IMR-90 (cell line): ENCODE measurements at regions not wholly inside any gene's neighbourhood (a gene's known extent, or its start where the extent isn't known, plus 50 kb on each side); places are given as distances from the start of the nearest gene placed in this dataset.
A peak's percentile ranks its signal among the peaks of the same experiment; 100 is the strongest.

Experiments
- ATAC-seq: fragments of 200-7000 bp; cut with Tn5 transposase; 2 replicates; pipeline ENCODE4 v1.9.1; 2020; ENCODE audit warnings: low read depth, mild to moderate bottlenecking, moderate library complexity
- BruUV-seq: library from RNA; stranded (reverse); fragments of 400-500 nt; replicated peaks from 2 replicates; lab custom pipeline; 2021; lab: Mats Ljungman, UMichigan
- CTCF ChIA-PET: fragments of 300-600 bp; formaldehyde crosslinking; extraction: SDS; loops from one replicate; lab custom pipeline; 2021; ENCODE audit warnings: antibody characterized with exemption; lab: Yijun Ruan, JAX
- POLR2A ChIA-PET: fragments of 300-600 bp; sonication (Branson Sonifier 250); formaldehyde crosslinking; loops from one replicate; lab custom pipeline; 2022; ENCODE audit warnings: antibody characterized with exemption; ENCODE audit not compliant: unreplicated experiment; lab: Charles Lee
- DNase-seq: peaks from one replicate; pipeline ENCODE4 v3.0.0; 2013
- H2AFZ ChIP-seq: replicated peaks from 2 replicates; pipeline ENCODE3; 2013; ENCODE audit warnings: low read length, mild to moderate bottlenecking; ENCODE audit not compliant: poor library complexity
- H2AK5ac ChIP-seq: 2 replicates; pipeline ENCODE4 v1.6.1; 2013; ENCODE audit warnings: low read depth, low read length, inconsistent platforms
- H2AK9ac ChIP-seq: replicated peaks from 2 replicates; pipeline ENCODE3; 2013; ENCODE audit warnings: mild to moderate bottlenecking, low read depth, low read length, moderate library complexity; ENCODE audit not compliant: poor library complexity
- H2BK120ac ChIP-seq: 2 replicates; pipeline ENCODE4 v1.6.1; 2013; ENCODE audit warnings: low read depth, low read length, inconsistent platforms
- H2BK15ac ChIP-seq: 3 replicates; pipeline ENCODE4 v1.6.1; 2013; ENCODE audit warnings: low read depth, low read length, inconsistent platforms
- H2BK20ac ChIP-seq: 2 replicates; pipeline ENCODE4 v1.6.1; 2013; ENCODE audit warnings: low read depth, mild to moderate bottlenecking, inconsistent platforms, low read length, moderate library complexity
- H2BK5ac ChIP-seq: 2 replicates; pipeline ENCODE4 v1.6.1; 2013; ENCODE audit warnings: mild to moderate bottlenecking, low read depth, low read length, inconsistent platforms; ENCODE audit not compliant: poor library complexity, severe bottlenecking
- H3K14ac ChIP-seq: replicated peaks from 2 replicates; pipeline ENCODE4 v1.6.1; 2013; ENCODE audit warnings: low read depth, low read length, inconsistent platforms
- H3K18ac ChIP-seq: 2 replicates; pipeline ENCODE4 v1.6.1; 2013; ENCODE audit warnings: low read depth, low read length, control low read depth
- H3K23ac ChIP-seq: 2 replicates; pipeline ENCODE4 v1.6.1; 2013; ENCODE audit warnings: low read depth, low read length, inconsistent platforms
- H3K27ac ChIP-seq: 2 replicates; pipeline ENCODE4 v1.5.1; 2013; ENCODE audit warnings: mild to moderate bottlenecking, control low read depth, low read length; ENCODE audit not compliant: insufficient read depth
- H3K27me3 ChIP-seq: 2 replicates; pipeline ENCODE4 v1.6.1; 2013; ENCODE audit warnings: low read length; ENCODE audit not compliant: control insufficient read depth, insufficient read depth
- H3K36me3 ChIP-seq: 2 replicates; pipeline ENCODE4 v1.6.1; 2013; ENCODE audit warnings: low read length, mixed read lengths; ENCODE audit not compliant: control insufficient read depth, insufficient read depth
- H3K4ac ChIP-seq: 2 replicates; pipeline ENCODE4 v1.6.1; 2013; ENCODE audit warnings: low read depth, low read length, inconsistent platforms
- H3K4me1 ChIP-seq: 2 replicates; pipeline ENCODE4 v1.6.1; 2013; ENCODE audit warnings: low read length, mixed read lengths; ENCODE audit not compliant: control insufficient read depth, insufficient read depth
- H3K4me2 ChIP-seq: 2 replicates; pipeline ENCODE4 v1.6.1; 2013; ENCODE audit warnings: low read depth, mild to moderate bottlenecking, control low read depth, low read length, moderate library complexity
- H3K4me3 ChIP-seq: 2 replicates; pipeline ENCODE4 v1.5.1; 2013; ENCODE audit warnings: low read depth, mild to moderate bottlenecking, control low read depth, low read length, moderate library complexity; ENCODE audit not compliant: insufficient read depth
- H3K56ac ChIP-seq: 2 replicates; pipeline ENCODE4 v1.6.1; 2013; ENCODE audit warnings: low read length, inconsistent platforms; ENCODE audit not compliant: insufficient read depth; ENCODE audit errors: extremely low read depth
- H3K79me1 ChIP-seq, 2 experiments: 2 replicates each; pipeline ENCODE4 v1.6.1; 2013; ENCODE audit warnings: low read length in 2 of 2, inconsistent platforms in 1 of 2, low read depth in 1 of 2
- H3K9ac ChIP-seq: 2 replicates; pipeline ENCODE4 v1.6.1; 2013; ENCODE audit warnings: low read depth, low read length, control low read depth
- H3K9me1 ChIP-seq: 2 replicates; pipeline ENCODE4 v1.6.1; 2013; ENCODE audit warnings: low read length, inconsistent platforms; ENCODE audit not compliant: insufficient read depth
- H3K9me3 ChIP-seq: 2 replicates; pipeline ENCODE4 v1.6.1; 2013; ENCODE audit warnings: low read length; ENCODE audit not compliant: control insufficient read depth, insufficient read depth
- H4K20me1 ChIP-seq: 2 replicates; pipeline ENCODE4 v1.6.1; 2013; ENCODE audit warnings: low read length, inconsistent platforms; ENCODE audit not compliant: insufficient read depth
- H4K5ac ChIP-seq: 2 replicates; pipeline ENCODE4 v1.6.1; 2013; ENCODE audit warnings: mild to moderate bottlenecking, low read depth, low read length, control low read depth
- H4K8ac ChIP-seq, 2 experiments: 2 replicates each; pipeline ENCODE4 v1.6.1; 2013; ENCODE audit warnings: low read depth in 2 of 2, low read length in 2 of 2, control low read depth in 1 of 2, inconsistent platforms in 1 of 2
- H4K91ac ChIP-seq: 2 replicates; pipeline ENCODE4 v1.6.1; 2013; ENCODE audit warnings: low read depth, low read length, inconsistent platforms; ENCODE audit not compliant: insufficient read depth
- SMC3 ChIP-seq: fragments of 150-350 bp; IDR thresholded peaks from 2 replicates; pipeline ENCODE4 v1.6.1; 2016; ENCODE audit warnings: low read depth, mild to moderate bottlenecking, antibody characterized with exemption, low read length, moderate library complexity
- WGBS, 2 experiments: methylation state at CpG; one replicate each; pipeline versions ENCODE4 v1.1.5 to v1.1.7; 2013; ENCODE audit warnings: missing lambda C conversion rate in 2 of 2; ENCODE audit not compliant: insufficient read length in 1 of 2; ENCODE audit errors: extremely low coverage in 2 of 2; 5-methylcytosine and 5-hydroxymethylcytosine counted together
- dilution Hi-C: fragments of 300-500 bp; cut with HindIII; formaldehyde crosslinking; loops from one replicate; pipeline ENCODE4 v1.14.3; 2018; ENCODE audit warnings: low sequenced_read_pairs; ENCODE audit not compliant: unreplicated experiment
- in situ Hi-C: fragments of 300-500 bp; cut with MboI; formaldehyde crosslinking; loops from 3 replicates; pipeline ENCODE4 v1.14.3; 2019; ENCODE audit warnings: low sequenced_read_pairs, inconsistent platforms, mixed read lengths
- intact Hi-C: fragments of 100-400 bp; cut with micrococcal nuclease; formaldehyde crosslinking; loops from 2 replicates; pipeline ENCODE4 v1.10.0; 2022

DNA sequence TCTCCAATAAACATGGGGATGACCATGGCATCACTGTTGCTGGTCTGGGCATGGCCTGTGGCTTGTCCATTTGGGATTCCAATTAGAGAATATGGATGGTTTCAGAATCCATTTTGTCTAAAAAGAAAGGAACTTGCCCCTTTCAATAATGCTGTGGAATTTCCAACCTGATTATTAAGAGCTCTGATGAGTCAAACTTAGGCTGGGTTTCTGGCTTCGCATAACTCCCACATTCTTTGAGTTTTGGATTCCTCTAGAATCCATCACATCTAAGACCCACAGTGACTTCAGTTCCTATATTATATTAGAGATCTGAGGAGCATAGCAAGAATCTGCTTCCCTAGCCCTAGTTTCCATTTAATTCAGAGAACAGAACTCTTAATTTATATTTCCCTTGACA is 531.5 kb downstream of the TNS1 start:
- no peaks in the 10 kb centered on the region for H4K20me1 ChIP-seq
- H3K79me1 ChIP-seq, result no peaks in the 10 kb centered on the region
- ChIA-PET POLR2A (interaction anchor here (0.6 kb wide), 1 partner anchor 17 kb away, joined by 6 read pairs; no protein-coding TSS in a partner anchor), CTCF (no interaction called here)
- no peak overlapping the region for H3K4me3 ChIP-seq
- peak overlapping the region; percentile 20 to 95; a peak in 3 of 4 replicates for H4K8ac ChIP-seq
- peak overlapping the region; percentile 42; the same call in 1 of the 2 replicates for H3K18ac ChIP-seq
- H3K4me1 ChIP-seq, result peaks cover 19% of the 10 kb centered on the region
- dilution Hi-C loops (no loop called here), intact Hi-C loops (no loop called here), in situ Hi-C loops (no loop called here)
- peak overlapping the region; percentile 96 for H2BK20ac ChIP-seq
- H2BK120ac ChIP-seq, result peak overlapping the region; percentile 92
- no peaks in the 10 kb centered on the region for H3K9me3 ChIP-seq
- no peak for TF ChIP-seq SMC3
- H2AK5ac ChIP-seq, result peak overlapping the region; percentile 84
- no peak overlapping the region for H2AK9ac ChIP-seq
- peak overlapping the region; percentile 1; the same call in 1 of the 2 replicates for H3K4me2 ChIP-seq
- no peaks in the 10 kb centered on the region for H3K27me3 ChIP-seq
- no peak overlapping the region for H3K9ac ChIP-seq
- H3K14ac ChIP-seq, result peak overlapping the region; percentile 83
- H2BK15ac ChIP-seq, result peak overlapping the region; percentile 86; the same call in 2 of the 3 replicates
- DNase-seq (peak; percentile 80), ATAC-seq (peak; percentile 84)
- peak overlapping the region; percentile 90 for H3K4ac ChIP-seq
- peak overlapping the region; percentile 8; the same call in 1 of the 2 replicates for H4K5ac ChIP-seq
- no peak overlapping the region for H3K27ac ChIP-seq
- BruUV-seq, result no TSS peak
- peak overlapping the region; percentile 69; the same call in 1 of the 2 replicates for H3K23ac ChIP-seq
- no CpG with 5 or more reads among the region's 1 CpG for WGBS, 2 experiments
- peak overlapping the region; percentile 64 for H2BK5ac ChIP-seq
- no peaks in the 10 kb centered on the region for H3K36me3 ChIP-seq
- H3K9me1 ChIP-seq, result no peaks in the 10 kb centered on the region
- no peak overlapping the region for H3K56ac ChIP-seq
- peak overlapping the region; percentile 75 for H2AFZ ChIP-seq
- H4K91ac ChIP-seq, result peak overlapping the region; percentile 82
